HG03066 (cell line): ENCODE measurements at regions not wholly inside any gene's neighbourhood (a gene's known extent, or its start where the extent isn't known, plus 50 kb on each side); places are given as distances from the start of the nearest gene placed in this dataset.
A peak's percentile ranks its signal among the peaks of the same experiment; 100 is the strongest.

ENCODE experiments used
- ATAC-seq: cut with Tn5 transposase; IDR thresholded peaks from one replicate; pipeline ENCODE4 v1.9.1; 2021; ENCODE audit warnings: low read depth; ENCODE audit not compliant: unreplicated experiment

- no peak for ATAC-seq
Measured at GRCh38 chr11:112570333-112570732, 309.7 kb upstream of the PLET1 start.

- ATAC-seq = no peak
Measured at GRCh38 chr11:112579282-112579681, 318.6 kb upstream of the PLET1 start.

GRCh38 chr11:112580864-112581263 lies 320.2 kb upstream of the PLET1 start:
- ATAC-seq = no peak

- no peak for ATAC-seq
Measured at GRCh38 chr11:112581747-112582146, 321.1 kb upstream of the PLET1 start.

GRCh38 chr11:112582366-112582765 lies 321.7 kb upstream of the PLET1 start:
- ATAC-seq = no peak

GRCh38 chr11:112583261-112583893 lies 322.7 kb upstream of the PLET1 start:
- ATAC-seq = peak; percentile 89

GRCh38 chr11:112584672-112585071 lies 324.0 kb upstream of the PLET1 start:
- ATAC-seq = no peak

GRCh38 chr11:112587664-112588063 lies 327.0 kb upstream of the PLET1 start:
- ATAC-seq = no peak

- ATAC-seq = peak; percentile 56
Measured at GRCh38 chr11:112588252-112588694, 327.6 kb upstream of the PLET1 start.

GRCh38 chr11:112589155-112589554 lies 328.5 kb upstream of the PLET1 start:
- ATAC-seq = no peak

GRCh38 chr11:112590764-112591163 lies 330.1 kb upstream of the PLET1 start:
- no peak for ATAC-seq

- no peak for ATAC-seq
Measured at GRCh38 chr11:112593440-112593839, 332.8 kb upstream of the PLET1 start.

GRCh38 chr11:112596324-112596723 lies 335.7 kb upstream of the PLET1 start:
- no peak for ATAC-seq

- ATAC-seq = no peak
Measured at GRCh38 chr11:112597286-112597790, 336.7 kb upstream of the PLET1 start.

GRCh38 chr11:112599265-112599664 lies 338.6 kb upstream of the PLET1 start:
- no peak for ATAC-seq

GRCh38 chr11:112599856-112600533 lies 339.3 kb upstream of the PLET1 start:
- ATAC-seq = no peak

GRCh38 chr11:112605093-112605666 lies 344.5 kb upstream of the PLET1 start:
- no peak for ATAC-seq

GRCh38 chr11:112606656-112607055 lies 346.0 kb upstream of the PLET1 start:
- ATAC-seq = no peak

GRCh38 chr11:112608509-112608908 lies 347.8 kb upstream of the PLET1 start:
- no peak for ATAC-seq

- ATAC-seq = no peak
Measured at GRCh38 chr11:112610494-112610893, 349.8 kb upstream of the PLET1 start.

GRCh38 chr11:112610996-112611750 lies 350.0 kb upstream of the NCAM1 start:
- ATAC-seq = no peak
